Testis (tissue), 2 donors: ENCODE measurements at regions not wholly inside any gene's neighbourhood (a gene's known extent, or its start where the extent isn't known, plus 50 kb on each side); places are given as distances from the start of the nearest gene placed in this dataset.

ENCODE experiments used
- POLR2A ChIP-seq: fragments of 450-650 bp; IDR thresholded peaks from one replicate; pipeline ENCODE4 v1.6.1; 2017; ENCODE audit warnings: antibody characterized with exemption, mild to moderate bottlenecking, moderate library complexity
- TF ChIP-seq, protein P1 (sequence below), 3 experiments: fragments of 450-650 bp in 2 of 3; fragments of 200-600 bp in 1 of 3; sonication (generic) in 1 of 3; IDR thresholded peaks; one replicate each; pipeline ENCODE4 v1.5.1; 2016 to 2019; ENCODE audit warnings: antibody characterized with exemption in 3 of 3, mild to moderate bottlenecking in 2 of 3, moderate library complexity in 1 of 3

GRCh38 chr6:11324453-11325015 lies 92.1 kb upstream of the NEDD9 start:
- TF ChIP-seq POLR2A: no peak
- TF ChIP-seq, protein P1, sequence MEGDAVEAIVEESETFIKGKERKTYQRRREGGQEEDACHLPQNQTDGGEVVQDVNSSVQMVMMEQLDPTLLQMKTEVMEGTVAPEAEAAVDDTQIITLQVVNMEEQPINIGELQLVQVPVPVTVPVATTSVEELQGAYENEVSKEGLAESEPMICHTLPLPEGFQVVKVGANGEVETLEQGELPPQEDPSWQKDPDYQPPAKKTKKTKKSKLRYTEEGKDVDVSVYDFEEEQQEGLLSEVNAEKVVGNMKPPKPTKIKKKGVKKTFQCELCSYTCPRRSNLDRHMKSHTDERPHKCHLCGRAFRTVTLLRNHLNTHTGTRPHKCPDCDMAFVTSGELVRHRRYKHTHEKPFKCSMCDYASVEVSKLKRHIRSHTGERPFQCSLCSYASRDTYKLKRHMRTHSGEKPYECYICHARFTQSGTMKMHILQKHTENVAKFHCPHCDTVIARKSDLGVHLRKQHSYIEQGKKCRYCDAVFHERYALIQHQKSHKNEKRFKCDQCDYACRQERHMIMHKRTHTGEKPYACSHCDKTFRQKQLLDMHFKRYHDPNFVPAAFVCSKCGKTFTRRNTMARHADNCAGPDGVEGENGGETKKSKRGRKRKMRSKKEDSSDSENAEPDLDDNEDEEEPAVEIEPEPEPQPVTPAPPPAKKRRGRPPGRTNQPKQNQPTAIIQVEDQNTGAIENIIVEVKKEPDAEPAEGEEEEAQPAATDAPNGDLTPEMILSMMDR (IDR thresholded peaks at IDR 0.05): no peak
